ENCODE measurements at regions not wholly inside any gene's neighbourhood (a gene's known extent, or its start where the extent isn't known, plus 50 kb on each side); places are given as distances from the start of the nearest gene placed in this dataset.

GRCh38 chr2:82853299-82853698, 1605.8 kb downstream of the SUCLG1 start:
- TF ChIP-seq, protein P1, sequence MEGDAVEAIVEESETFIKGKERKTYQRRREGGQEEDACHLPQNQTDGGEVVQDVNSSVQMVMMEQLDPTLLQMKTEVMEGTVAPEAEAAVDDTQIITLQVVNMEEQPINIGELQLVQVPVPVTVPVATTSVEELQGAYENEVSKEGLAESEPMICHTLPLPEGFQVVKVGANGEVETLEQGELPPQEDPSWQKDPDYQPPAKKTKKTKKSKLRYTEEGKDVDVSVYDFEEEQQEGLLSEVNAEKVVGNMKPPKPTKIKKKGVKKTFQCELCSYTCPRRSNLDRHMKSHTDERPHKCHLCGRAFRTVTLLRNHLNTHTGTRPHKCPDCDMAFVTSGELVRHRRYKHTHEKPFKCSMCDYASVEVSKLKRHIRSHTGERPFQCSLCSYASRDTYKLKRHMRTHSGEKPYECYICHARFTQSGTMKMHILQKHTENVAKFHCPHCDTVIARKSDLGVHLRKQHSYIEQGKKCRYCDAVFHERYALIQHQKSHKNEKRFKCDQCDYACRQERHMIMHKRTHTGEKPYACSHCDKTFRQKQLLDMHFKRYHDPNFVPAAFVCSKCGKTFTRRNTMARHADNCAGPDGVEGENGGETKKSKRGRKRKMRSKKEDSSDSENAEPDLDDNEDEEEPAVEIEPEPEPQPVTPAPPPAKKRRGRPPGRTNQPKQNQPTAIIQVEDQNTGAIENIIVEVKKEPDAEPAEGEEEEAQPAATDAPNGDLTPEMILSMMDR (conservative IDR thresholded peaks at IDR 0.05) = no peak
- Mint-ChIP-seq H3K9me3 (no peaks in the 10 kb centered on the region), H3K4me1 (ENCODE audit: unreplicated experiment) (no peaks in the 10 kb centered on the region), H3K27ac (no peak overlapping the region), H3K36me3 (no peaks in the 10 kb centered on the region), H3K4me3 (no peak overlapping the region), H3K27me3 (no peaks in the 10 kb centered on the region)
- no peak for DNase-seq (ENCODE audit: extremely low spot score, unreplicated experiment)

- Mint-ChIP-seq H3K36me3 (no peaks in the 10 kb centered on the region), H3K4me1 (ENCODE audit: unreplicated experiment) (no peaks in the 10 kb centered on the region), H3K27ac (no peak overlapping the region), H3K27me3 (no peaks in the 10 kb centered on the region), H3K9me3 (no peaks in the 10 kb centered on the region), H3K4me3 (no peak overlapping the region)
- TF ChIP-seq, protein P1 (conservative IDR thresholded peaks at IDR 0.05) = no peak
- DNase-seq (ENCODE audit: extremely low spot score, unreplicated experiment) = no peak
Measured at GRCh38 chr2:82852787-82853186, 1606.3 kb downstream of the SUCLG1 start.

DNA sequence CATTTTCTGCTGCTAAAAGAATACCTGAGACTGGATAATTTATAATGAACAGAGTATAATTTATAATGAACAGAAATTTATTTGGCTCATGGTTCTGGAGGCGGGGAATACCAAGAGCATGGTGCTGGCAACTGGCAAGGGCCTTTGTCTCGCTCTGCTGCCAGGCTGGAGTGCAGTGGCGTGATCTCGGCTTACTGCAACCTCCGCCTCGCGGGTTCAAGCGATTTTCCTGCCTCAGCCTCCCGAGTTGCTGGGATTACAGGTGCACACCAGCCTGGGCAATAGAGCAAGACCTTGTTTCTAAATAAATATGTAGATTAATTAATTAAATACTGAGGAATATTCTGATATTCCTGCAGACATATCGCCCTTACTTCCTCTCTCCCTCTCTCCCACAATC, 1610.8 kb downstream of the SUCLG1 start:
- Mint-ChIP-seq H3K36me3 (no peaks in the 10 kb centered on the region), H3K4me1 (ENCODE audit: unreplicated experiment) (no peaks in the 10 kb centered on the region), H3K27ac (no peak overlapping the region), H3K4me3 (no peak overlapping the region), H3K9me3 (no peaks in the 10 kb centered on the region), H3K27me3 (no peaks in the 10 kb centered on the region)
- DNase-seq (ENCODE audit: extremely low spot score, unreplicated experiment) = no peak
- TF ChIP-seq, protein P1 (conservative IDR thresholded peaks at IDR 0.05) = no peak

DNA sequence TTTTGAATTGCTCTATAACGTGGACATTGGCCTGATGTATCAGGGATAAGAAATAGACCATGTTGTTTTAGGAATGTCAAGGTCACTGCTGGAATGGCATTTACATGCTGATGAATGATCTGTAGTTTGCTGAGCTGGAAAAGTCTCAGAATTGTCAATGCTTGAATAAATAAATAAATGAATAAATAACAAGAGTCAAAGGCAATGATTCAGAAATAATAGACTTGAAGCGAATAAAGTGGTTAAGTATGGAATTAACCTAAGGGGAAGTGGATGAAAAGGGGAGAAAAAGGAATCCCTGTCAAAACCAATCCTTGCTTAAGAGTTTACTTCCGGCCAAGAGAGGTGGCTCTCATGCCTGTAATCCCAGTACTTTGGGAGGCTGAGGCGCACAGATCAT, 1620.0 kb downstream of the SUCLG1 start:
- no peaks in the 10 kb centered on the region for H3K27me3 Mint-ChIP-seq

DNA sequence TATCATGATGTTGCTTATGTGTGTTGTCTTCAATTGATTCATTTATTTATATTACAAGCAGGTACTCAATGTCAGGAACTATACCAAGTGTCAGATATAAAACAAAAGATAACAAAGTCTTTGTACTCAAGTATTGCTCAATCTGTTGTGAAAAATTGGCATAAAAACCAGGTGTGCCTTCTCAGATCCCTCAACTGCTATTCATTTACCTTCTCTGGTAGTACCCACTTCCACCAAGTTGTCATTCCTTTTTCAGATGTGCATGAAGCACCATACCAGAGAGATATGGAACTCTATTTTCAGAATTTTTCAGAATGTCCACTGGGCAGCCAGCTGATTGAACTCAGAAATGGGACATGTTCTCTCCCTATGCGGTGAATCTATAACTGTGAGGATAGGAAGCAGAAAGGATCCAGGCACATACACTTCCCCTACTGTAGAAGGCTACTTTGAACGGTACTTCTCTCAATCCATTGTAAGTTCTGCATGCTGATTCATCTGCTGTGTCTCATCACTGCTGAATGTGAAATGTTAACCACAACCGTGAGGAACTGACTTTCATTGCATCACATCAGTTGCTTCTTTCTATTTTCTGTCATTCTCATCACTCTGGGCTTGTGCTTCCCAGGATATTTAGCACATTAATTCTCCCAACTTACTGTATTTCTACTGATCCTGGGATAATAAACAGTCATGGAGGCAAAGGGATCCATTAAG, 1621.3 kb downstream of the SUCLG1 start:
- TF ChIP-seq, protein P1 (conservative IDR thresholded peaks at IDR 0.05) = no peak
- H3K27ac Mint-ChIP-seq = no peak overlapping the region
- no peaks in the 10 kb centered on the region for H3K27me3 Mint-ChIP-seq
- no peaks in the 10 kb centered on the region for H3K36me3 Mint-ChIP-seq
- H3K9me3 Mint-ChIP-seq = no peaks in the 10 kb centered on the region
- H3K4me3 Mint-ChIP-seq = no peak overlapping the region
- no peak for DNase-seq (ENCODE audit: extremely low spot score, unreplicated experiment)
- H3K4me1 Mint-ChIP-seq (ENCODE audit: unreplicated experiment) = no peaks in the 10 kb centered on the region

More for the DNA sequence above, 1620.0 kb downstream of the SUCLG1 start:
- no peaks in the 10 kb centered on the region for H3K36me3 Mint-ChIP-seq
- H3K4me1 Mint-ChIP-seq (ENCODE audit: unreplicated experiment) = no peaks in the 10 kb centered on the region
- TF ChIP-seq, protein P1 (conservative IDR thresholded peaks at IDR 0.05) = no peak
- DNase-seq (ENCODE audit: extremely low spot score, unreplicated experiment) = no peak
- H3K27ac Mint-ChIP-seq = no peak overlapping the region
- H3K4me3 Mint-ChIP-seq = no peak overlapping the region
- H3K9me3 Mint-ChIP-seq = no peaks in the 10 kb centered on the region
